GM21619 (cell line): ENCODE measurements at regions not wholly inside any gene's neighbourhood (a gene's known extent, or its start where the extent isn't known, plus 50 kb on each side); places are given as distances from the start of the nearest gene placed in this dataset.
"Not testable (repeated sequence)": the region's sequence is repeated elsewhere in the genome, so short reads cannot be mapped to it uniquely, and the experiment has no call there.

Source experiments
- ATAC-seq: cut with Tn5 transposase; IDR thresholded peaks from one replicate; pipeline ENCODE4 v1.9.1; 2021; ENCODE audit not compliant: unreplicated experiment

GRCh38 chr11:95652002-95652472 is 137.5 kb downstream of the FAM76B start:
- ATAC-seq, result no peak

GRCh38 chr11:95650276-95650675 is 139.3 kb downstream of the FAM76B start:
- no peak for ATAC-seq

GRCh38 chr11:95647871-95648270 is 141.7 kb downstream of the FAM76B start:
- ATAC-seq, result no peak

- ATAC-seq, result no peak
These were observed 142.2 kb downstream of the FAM76B start for GRCh38 chr11:95647355-95647754.

- ATAC-seq, result peak; percentile 100
These were observed 148.1 kb downstream of the FAM76B start for GRCh38 chr11:95641495-95641894.

- no peak for ATAC-seq
These were observed 151.1 kb downstream of the FAM76B start for GRCh38 chr11:95638501-95638900.

GRCh38 chr11:95625164-95625900 is 164.2 kb downstream of the FAM76B start:
- no peak for ATAC-seq

GRCh38 chr11:95616256-95616804 is 173.3 kb downstream of the FAM76B start:
- no peak for ATAC-seq

GRCh38 chr11:95611827-95612226 is 177.8 kb downstream of the FAM76B start:
- ATAC-seq, result no peak

- not testable (repeated sequence) for ATAC-seq
These were observed 179.4 kb downstream of the FAM76B start for GRCh38 chr11:95610185-95610584.

GRCh38 chr11:95608093-95608492 is 181.5 kb downstream of the FAM76B start:
- ATAC-seq, result no peak

- ATAC-seq, result no peak
These were observed 182.8 kb downstream of the FAM76B start for GRCh38 chr11:95606824-95607223.

- no peak for ATAC-seq
These were observed 184.2 kb downstream of the FAM76B start for GRCh38 chr11:95605271-95605940.

GRCh38 chr11:95599959-95600586 is 189.5 kb downstream of the FAM76B start:
- no peak for ATAC-seq

- ATAC-seq, result no peak
These were observed 193.6 kb downstream of the FAM76B start for GRCh38 chr11:95595973-95596489.

GRCh38 chr11:95595541-95595940 is 194.0 kb downstream of the FAM76B start:
- ATAC-seq, result no peak

- no peak for ATAC-seq
These were observed 196.5 kb downstream of the FAM76B start for GRCh38 chr11:95593111-95593510.

GRCh38 chr11:95592471-95592870 is 197.1 kb downstream of the FAM76B start:
- ATAC-seq, result no peak

GRCh38 chr11:95589893-95590612 is 199.5 kb downstream of the FAM76B start:
- no peak for ATAC-seq

GRCh38 chr11:95588821-95589220 is 200.8 kb downstream of the FAM76B start:
- no peak for ATAC-seq

GRCh38 chr11:95586661-95587060 is 202.9 kb downstream of the FAM76B start:
- ATAC-seq, result no peak
